ENCODE measurements at regions not wholly inside any gene's neighbourhood (a gene's known extent, or its start where the extent isn't known, plus 50 kb on each side); places are given as distances from the start of the nearest gene placed in this dataset.
"Not testable (repeated sequence)": the region's sequence is repeated elsewhere in the genome, so short reads cannot be mapped to it uniquely, and the experiment has no call there.

GRCh38 chr3:188974856-188975599 is 196.7 kb upstream of the TPRG1 start:
- DNase-seq (ENCODE audit: low read depth, low spot score), result no peak

DNA sequence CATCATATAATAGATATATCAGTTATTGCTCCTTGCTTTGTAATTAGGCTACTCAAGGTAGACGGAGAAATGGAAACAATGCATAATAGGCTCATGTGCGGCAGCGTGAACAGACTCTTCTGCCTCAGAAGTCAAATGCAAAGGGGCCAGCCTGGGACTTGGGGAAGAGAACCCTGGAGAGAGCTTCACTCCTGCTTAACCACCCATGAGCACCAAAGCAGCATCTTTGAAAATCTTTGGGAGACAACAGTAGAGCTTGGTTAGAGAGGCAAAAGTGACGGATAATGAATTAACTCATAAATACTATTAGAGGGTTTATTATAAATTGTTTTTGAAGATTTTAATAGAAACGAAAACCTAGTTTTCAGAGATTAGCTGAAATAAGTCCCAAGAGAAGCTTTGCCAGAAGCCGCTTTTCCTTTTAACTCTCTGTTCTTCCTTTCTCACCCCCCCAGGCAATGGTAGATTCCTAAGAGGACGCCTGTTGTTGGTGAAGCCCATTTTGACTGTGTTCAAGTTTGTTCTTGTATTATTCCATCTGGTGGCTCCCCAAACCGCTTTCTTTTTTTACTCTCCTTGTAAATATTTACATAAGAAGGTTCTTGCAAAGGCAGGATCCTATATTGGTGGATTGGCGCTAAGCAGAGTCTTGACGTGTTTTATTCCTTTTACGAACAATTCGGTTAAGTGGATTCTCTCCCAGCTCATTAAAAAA is 196.0 kb upstream of the TPRG1 start:
- no peak for DNase-seq (ENCODE audit: low read depth, low spot score)

DNA sequence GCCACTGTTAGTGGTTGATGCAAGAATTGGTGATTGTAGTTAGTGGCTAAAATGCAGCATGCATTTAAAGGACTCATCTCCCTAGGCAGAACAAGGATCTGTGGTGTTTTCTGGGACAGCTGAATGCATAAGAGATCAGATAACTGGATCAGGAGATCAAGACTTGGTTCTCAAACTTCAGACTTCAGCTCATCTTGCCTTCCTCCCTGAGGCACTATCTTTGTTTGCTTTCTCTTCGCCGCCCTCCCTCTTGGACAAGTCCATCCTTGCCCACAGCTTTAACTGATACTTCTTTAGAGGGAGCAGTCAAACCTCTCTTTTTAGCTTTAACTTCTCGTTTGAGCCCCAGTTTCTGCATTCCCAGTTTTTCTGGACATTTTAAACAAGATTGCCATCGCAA is 195.4 kb upstream of the TPRG1 start:
- DNase-seq (ENCODE audit: low read depth, low spot score), result no peak

DNA sequence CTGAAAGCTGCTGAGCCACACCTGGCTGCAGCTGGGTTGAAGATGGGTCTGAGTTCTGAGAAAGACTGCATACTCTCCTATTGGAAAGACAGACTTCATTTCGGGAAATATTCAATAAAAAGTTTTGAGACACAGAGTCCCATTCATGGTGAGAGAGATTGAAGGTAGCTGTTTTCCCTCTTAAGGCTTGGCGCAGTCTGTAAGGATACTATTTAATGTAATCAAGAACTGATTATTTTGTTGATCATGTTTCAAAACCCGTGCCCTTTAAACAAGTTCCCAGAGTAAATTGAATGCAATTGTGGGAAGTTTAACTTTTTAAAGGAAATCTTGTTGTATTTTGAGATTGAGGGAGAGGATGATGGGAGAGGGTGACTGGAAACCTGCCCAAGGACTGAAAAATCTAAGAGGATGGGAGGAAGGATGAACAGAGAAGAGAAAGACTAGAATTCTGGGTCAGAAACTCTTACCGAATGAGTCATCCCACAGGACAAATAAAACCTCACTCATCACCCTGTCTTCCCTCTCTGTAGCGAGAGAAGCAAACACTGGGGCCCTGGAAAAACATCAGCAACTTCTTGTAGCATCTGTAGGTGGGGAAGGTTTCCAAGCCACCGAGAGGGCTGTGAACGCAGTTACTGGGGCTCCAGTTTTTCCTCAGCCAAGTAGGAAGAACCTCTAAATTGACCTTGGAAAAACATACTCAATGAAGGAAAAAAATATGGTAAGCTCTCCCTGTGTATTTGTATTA is 193.2 kb upstream of the TPRG1 start:
- peak; percentile 54 for DNase-seq (ENCODE audit: low read depth, low spot score)

DNA sequence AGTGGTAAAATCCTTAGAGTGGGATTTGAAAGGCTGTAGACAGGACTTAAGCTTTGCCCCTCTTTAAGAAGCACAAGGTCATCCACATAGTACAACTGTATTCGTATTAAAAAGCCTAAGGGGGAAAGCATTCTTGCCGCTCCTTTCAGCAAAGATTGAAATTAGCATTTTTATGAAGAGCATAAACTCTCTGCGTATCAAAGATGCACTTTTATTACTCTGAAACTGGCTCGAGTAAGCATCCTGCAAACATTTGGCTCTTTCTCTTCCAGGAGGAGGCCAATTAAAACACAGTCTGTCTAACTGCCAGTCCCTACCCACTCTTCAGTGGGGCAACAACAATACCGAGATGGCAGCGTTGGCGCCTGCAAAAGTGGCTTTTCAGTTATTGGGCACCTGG is 192.5 kb upstream of the TPRG1 start:
- no peak for DNase-seq (ENCODE audit: low read depth, low spot score)

- DNase-seq (ENCODE audit: low read depth, low spot score), result no peak
Observed at GRCh38 chr3:188979669-188980310, 192.0 kb upstream of the TPRG1 start.

- DNase-seq (ENCODE audit: low read depth, low spot score), result no peak
Observed at GRCh38 chr3:188993181-188993580, 178.6 kb upstream of the TPRG1 start.

- DNase-seq (ENCODE audit: low read depth, low spot score), result no peak
Observed at GRCh38 chr3:189001559-189001958, 170.2 kb upstream of the TPRG1 start.

GRCh38 chr3:189003410-189003809 is 168.4 kb upstream of the TPRG1 start:
- no peak for DNase-seq (ENCODE audit: low read depth, low spot score)

GRCh38 chr3:189013224-189013888 is 158.4 kb upstream of the TPRG1 start:
- DNase-seq (ENCODE audit: low read depth, low spot score), result no peak

DNA sequence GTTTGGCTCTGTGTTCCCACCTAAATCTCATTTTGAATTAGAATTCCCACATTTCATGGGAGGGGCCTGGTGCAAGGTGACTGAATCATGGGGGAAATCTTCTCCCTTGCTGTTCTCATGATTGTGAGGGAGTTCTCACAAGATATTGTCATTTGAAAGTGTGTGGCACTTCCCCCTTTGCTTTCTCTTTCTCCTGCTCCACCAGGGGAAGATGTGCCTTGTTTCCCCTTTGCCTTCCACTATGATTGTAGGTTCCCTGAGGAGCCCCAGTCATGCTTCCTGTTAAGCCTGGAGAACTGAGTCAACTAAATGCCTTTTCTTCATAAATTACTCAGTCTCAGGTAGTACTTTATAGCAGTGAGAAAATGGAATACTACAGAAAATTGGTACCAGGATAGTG is 157.2 kb upstream of the TPRG1 start:
- DNase-seq (ENCODE audit: low read depth, low spot score), result no peak

- DNase-seq (ENCODE audit: low read depth, low spot score), result not testable (repeated sequence)
Observed at GRCh38 chr3:189022576-189023466, 148.9 kb upstream of the TPRG1 start.

DNA sequence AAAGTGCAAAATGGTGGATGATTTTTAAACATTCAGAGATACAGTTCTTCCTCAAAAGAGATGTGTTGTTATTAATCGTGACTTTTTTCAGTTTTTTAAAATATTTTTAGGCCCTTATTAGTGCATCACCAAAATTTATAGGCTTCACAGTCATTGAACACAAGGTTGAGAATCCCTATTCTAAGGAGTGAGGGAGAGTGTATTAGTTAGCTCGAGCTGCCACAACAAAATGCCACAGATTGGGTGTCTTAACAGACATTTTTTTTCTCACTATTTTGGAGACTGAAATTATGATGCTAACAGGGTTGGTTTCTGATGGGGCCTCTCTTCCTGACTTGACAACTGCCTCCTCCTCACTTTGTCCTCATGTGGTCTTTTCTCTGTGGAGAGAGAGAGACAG is 145.9 kb upstream of the TPRG1 start:
- no peak for DNase-seq (ENCODE audit: low read depth, low spot score)

- no peak for DNase-seq (ENCODE audit: low read depth, low spot score)
Observed at GRCh38 chr3:189027626-189028155, 144.1 kb upstream of the TPRG1 start.

DNA sequence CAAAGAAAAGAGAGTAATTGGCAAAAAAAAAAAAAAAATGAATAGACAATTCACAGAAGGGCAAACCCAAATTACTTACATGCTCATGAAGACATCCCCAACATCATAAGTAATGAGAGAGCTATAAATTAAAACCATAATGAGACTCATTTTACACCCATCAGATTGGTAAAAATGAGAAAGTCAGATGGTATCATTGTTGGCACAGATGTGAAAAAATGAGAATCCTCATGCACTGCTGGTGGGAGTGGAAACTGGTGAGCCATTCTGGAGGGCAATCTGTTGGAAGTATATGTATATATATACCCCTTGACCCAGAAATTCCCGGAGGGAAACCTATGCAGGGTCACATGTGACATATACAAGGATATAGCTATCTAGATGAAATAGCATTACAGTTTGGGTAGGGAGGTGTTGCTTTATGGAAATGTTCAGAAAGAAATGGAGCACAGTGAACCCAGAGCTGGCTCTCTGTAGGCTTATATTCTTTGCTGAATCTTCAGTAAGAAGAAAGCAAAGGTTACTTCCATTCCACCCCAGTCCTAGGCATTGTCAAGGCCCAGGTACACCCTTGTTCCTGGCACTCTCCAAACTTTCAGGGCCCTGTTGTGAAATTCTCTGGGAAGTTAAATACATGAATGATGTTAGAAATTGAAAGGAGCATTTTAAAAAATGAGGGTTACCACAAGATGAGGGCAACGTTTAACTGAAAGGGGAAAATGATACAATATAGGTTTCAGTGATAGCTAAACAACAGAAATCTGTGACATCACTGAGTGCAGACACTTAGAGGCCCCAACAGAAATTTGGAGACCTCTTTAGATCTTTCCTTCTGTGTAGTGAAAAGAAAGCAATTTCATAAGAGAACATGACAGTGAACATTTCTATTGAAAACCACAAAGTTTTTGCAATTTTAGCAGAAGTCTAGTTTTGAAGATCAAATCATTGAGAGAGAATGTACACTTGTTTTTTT is 132.7 kb upstream of the TPRG1 start:
- DNase-seq (ENCODE audit: low read depth, low spot score), result no peak

DNA sequence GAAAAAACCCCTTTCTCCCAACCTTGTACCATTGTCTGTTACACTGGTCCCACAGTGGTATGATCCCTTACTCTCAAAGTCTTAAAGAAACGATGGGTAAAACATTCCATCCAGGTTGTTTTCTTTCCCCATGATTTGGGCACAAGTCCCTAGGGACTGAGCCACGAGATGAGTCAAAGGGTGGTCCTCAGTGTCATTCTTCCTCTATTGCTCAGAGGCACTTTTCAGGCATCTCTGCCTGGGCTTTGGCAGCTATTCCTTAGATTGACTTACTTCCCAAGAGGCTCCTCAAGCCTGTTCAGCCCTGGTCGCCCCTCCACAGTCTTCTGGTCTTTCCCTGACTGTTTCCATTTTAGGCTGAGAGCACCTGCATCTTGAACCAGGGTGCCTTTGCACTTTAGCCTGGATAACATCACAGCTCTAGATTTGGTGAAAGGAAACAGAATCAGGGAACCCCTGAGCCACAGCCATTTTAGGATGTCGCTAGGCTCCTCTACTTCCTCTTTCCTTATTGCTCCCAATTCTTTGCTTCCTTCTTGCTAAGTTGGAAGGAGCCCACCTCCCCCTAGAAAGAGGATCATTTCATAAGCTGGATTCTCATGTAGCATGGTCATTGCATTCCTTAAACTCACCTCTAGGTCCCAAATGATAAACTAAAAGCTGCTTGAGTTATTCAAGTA is 131.0 kb upstream of the TPRG1 start:
- no peak for DNase-seq (ENCODE audit: low read depth, low spot score)

DNA sequence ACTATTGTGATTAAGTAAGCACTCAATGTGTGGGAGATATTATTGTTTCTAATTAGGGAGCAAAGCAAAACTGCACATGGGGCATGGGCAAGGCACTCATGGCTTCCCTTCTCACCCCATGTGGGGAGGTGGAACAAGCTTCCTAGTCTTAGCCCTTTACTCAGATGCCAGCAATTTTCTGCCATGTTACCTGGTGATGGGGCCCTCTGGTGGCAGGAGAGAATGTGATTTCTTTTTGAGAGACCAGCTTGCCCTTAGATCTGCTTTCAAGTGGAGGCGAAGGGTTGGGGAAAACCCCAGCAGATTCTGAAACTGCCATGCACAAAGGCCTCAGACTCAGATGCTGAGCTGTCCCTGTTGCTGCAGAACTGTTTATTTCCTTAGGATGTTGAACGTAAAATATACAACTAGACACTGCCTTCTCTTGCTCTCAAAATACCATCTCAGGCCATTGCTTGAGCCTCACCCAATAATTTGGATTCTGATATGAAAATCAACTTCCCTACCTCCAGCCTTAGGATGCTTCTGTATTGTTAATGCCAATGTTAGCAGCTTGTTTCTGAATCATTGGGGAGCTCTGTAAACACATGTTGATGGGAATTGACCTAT is 130.2 kb upstream of the TPRG1 start:
- DNase-seq (ENCODE audit: low read depth, low spot score), result no peak

- DNase-seq (ENCODE audit: low read depth, low spot score), result no peak
Observed at GRCh38 chr3:189042832-189043231, 128.9 kb upstream of the TPRG1 start.
